Endothelial cell of umbilical vein (primary cell): ENCODE measurements at regions not wholly inside any gene's neighbourhood (a gene's known extent, or its start where the extent isn't known, plus 50 kb on each side); places are given as distances from the start of the nearest gene placed in this dataset.

Source experiments
- BruUV-seq: library from RNA; stranded (reverse); fragments of 400-500 nt; replicated peaks from 2 replicates; lab custom pipeline; 2021; lab: Mats Ljungman, UMichigan
- CTCF ChIA-PET: fragments of 300-600, 350-600 bp; sonication (Branson Sonifier 250); formaldehyde crosslinking; loops from one replicate; lab custom pipeline; 2021; ENCODE audit warnings: antibody characterized with exemption, inconsistent platforms; lab: Charles Lee
- POLR2A ChIA-PET: fragments of 300-600, 350-600 bp; sonication (Branson Sonifier 250); formaldehyde crosslinking; loops from one replicate; lab custom pipeline; 2021; ENCODE audit warnings: antibody characterized with exemption, inconsistent platforms; lab: Charles Lee
- DNase-seq: peaks from one replicate; pipeline ENCODE4 v3.0.0-alpha.2; 2011; ENCODE audit warnings: low read depth, low spot score
- FAIRE-seq: peaks from 2 replicates; lab custom pipeline; 2011; peaks lifted over from hg19 to GRCh38; lab: Jason Lieb, UNC
- H2AFZ ChIP-seq: 2 replicates; pipeline ENCODE4 v1.6.0; 2012; ENCODE audit warnings: low read depth, low read length, control low read depth, inconsistent platforms
- H3K27ac ChIP-seq: 2 replicates; pipeline ENCODE4 v1.5.1; 2011; ENCODE audit warnings: low read depth, mild to moderate bottlenecking, control low read depth, low read length, moderate library complexity; ENCODE audit not compliant: insufficient read depth
- H3K27me3 ChIP-seq, 2 experiments: 2 replicates each; pipeline versions ENCODE4 v1.6.0 to v1.6.1; 2011; ENCODE audit warnings: low read length in 2 of 2, mixed read lengths in 1 of 2; ENCODE audit not compliant: control insufficient read depth in 2 of 2, insufficient read depth in 2 of 2
- H3K36me3 ChIP-seq, 2 experiments: 2 replicates in 1 of 2; 3 replicates in 1 of 2; pipeline ENCODE4 v1.5.1; 2011; ENCODE audit warnings: low read length in 2 of 2, mild to moderate bottlenecking in 1 of 2, moderate library complexity in 1 of 2; ENCODE audit not compliant: control insufficient read depth in 2 of 2, insufficient read depth in 2 of 2; ENCODE audit errors: extremely low read depth in 1 of 2
- H3K4me1 ChIP-seq: 3 replicates; pipeline ENCODE4 v1.5.1; 2011; ENCODE audit warnings: mild to moderate bottlenecking, low read length; ENCODE audit not compliant: control insufficient read depth, insufficient read depth; ENCODE audit errors: extremely low read depth
- H3K4me2 ChIP-seq: 2 replicates; pipeline ENCODE4 v1.6.1; 2011; ENCODE audit warnings: low read length, control low read depth, mixed read lengths; ENCODE audit not compliant: insufficient read depth
- H3K4me3 ChIP-seq, 3 experiments: fragments of 200-600 bp in 1 of 3; sonication (generic), shearing (Covaris generic) in 1 of 3; replicated peaks in 1 of 3; 2 replicates each; pipeline ENCODE4 v1.5.1; 2011 to 2016; ENCODE audit warnings: control low read depth in 3 of 3, low read length in 3 of 3, mild to moderate bottlenecking in 2 of 3, inconsistent platforms in 1 of 3, low read depth in 1 of 3, moderate library complexity in 1 of 3; ENCODE audit not compliant: insufficient read depth in 1 of 3
- H3K79me2 ChIP-seq: 2 replicates; pipeline ENCODE4 v1.6.0; 2012; ENCODE audit warnings: low read length, inconsistent platforms; ENCODE audit not compliant: control insufficient read depth, insufficient read depth
- H3K9ac ChIP-seq: replicated peaks from 2 replicates; pipeline ENCODE3; 2011; ENCODE audit warnings: low read length, control low read depth; ENCODE audit not compliant: insufficient read depth; ENCODE audit errors: extremely low read depth
- H3K9me1 ChIP-seq: replicated peaks from 3 replicates; pipeline ENCODE4 v1.6.0; 2011; ENCODE audit warnings: mild to moderate bottlenecking, low read length; ENCODE audit not compliant: control insufficient read depth, insufficient read depth; ENCODE audit errors: extremely low read depth
- H3K9me3 ChIP-seq: replicated peaks from 2 replicates; pipeline ENCODE4 v1.5.1; 2012; ENCODE audit warnings: low read length, inconsistent platforms; ENCODE audit not compliant: control insufficient read depth, insufficient read depth
- H4K20me1 ChIP-seq: replicated peaks from 2 replicates; pipeline ENCODE3; 2011; ENCODE audit warnings: mild to moderate bottlenecking, low read length; ENCODE audit not compliant: control insufficient read depth, insufficient read depth; ENCODE audit errors: extremely low read depth
- CTCF ChIP-seq, 2 donors: IDR thresholded peaks; 1 replicate in 1 of 2; 2 replicates in 1 of 2; pipeline ENCODE4 v1.5.1; 2011; ENCODE audit warnings: low read length in 2 of 2, mild to moderate bottlenecking in 2 of 2, moderate library complexity in 2 of 2, control low read depth in 1 of 2, inconsistent platforms in 1 of 2, low read depth in 1 of 2; ENCODE audit not compliant: insufficient read depth in 1 of 2; ENCODE audit errors: extremely low read depth in 1 of 2
- EZH2 ChIP-seq: IDR thresholded peaks from 2 replicates; pipeline ENCODE4 v1.6.1; 2012; ENCODE audit warnings: borderline replicate concordance, low read depth, mild to moderate bottlenecking, moderate library complexity, low read length, inconsistent platforms; ENCODE audit not compliant: severe bottlenecking
- FOS ChIP-seq: IDR thresholded peaks from 2 replicates; pipeline ENCODE4 v1.6.1; 2011; ENCODE audit warnings: mild to moderate bottlenecking, low read length, moderate library complexity, borderline replicate concordance; ENCODE audit not compliant: insufficient read depth
- GATA2 ChIP-seq: IDR thresholded peaks from 2 replicates; pipeline ENCODE4 v1.7.0; 2011; ENCODE audit warnings: low read depth, mild to moderate bottlenecking, moderate library complexity, mixed read lengths, low read length; ENCODE audit not compliant: insufficient read length, insufficient read depth
- JUN ChIP-seq: IDR thresholded peaks from 2 replicates; pipeline ENCODE4 v1.6.1; 2011; ENCODE audit warnings: borderline replicate concordance, low read depth; ENCODE audit not compliant: insufficient read length, insufficient read depth
- MAX ChIP-seq: IDR thresholded peaks from 2 replicates; pipeline ENCODE4 v1.6.1; 2011; ENCODE audit not compliant: insufficient read depth, insufficient read length
- MYC ChIP-seq: IDR thresholded peaks from one replicate; pipeline ENCODE4 v1.6.1; 2011; ENCODE audit warnings: mild to moderate bottlenecking, low read depth, low read length
- POLR2A ChIP-seq: IDR thresholded peaks from 2 replicates; pipeline ENCODE4 v1.6.1; 2012; ENCODE audit warnings: low read depth, mild to moderate bottlenecking, control low read depth, low read length
- POLR2AphosphoS5 ChIP-seq: IDR thresholded peaks from 2 replicates; pipeline ENCODE4 v1.6.1; 2012; ENCODE audit warnings: low read depth, mild to moderate bottlenecking, control low read depth, low read length, moderate library complexity; ENCODE audit not compliant: insufficient read depth
- dilution Hi-C: fragments of 300-500 bp; cut with MboI; formaldehyde crosslinking; loops from one replicate; pipeline ENCODE4 v1.15.0; 2019; ENCODE audit warnings: low sequenced_read_pairs; ENCODE audit not compliant: extremely low pct_ligation_motif_present
- intact Hi-C: fragments of 100-400 bp; cut with micrococcal nuclease; formaldehyde crosslinking; loops from one replicate; pipeline ENCODE4 v1.10.0; 2022

GRCh38 chr2:58709687-58710354, 468.7 kb upstream of the FANCL start:
- no peak for FAIRE-seq
- POLR2A ChIA-PET = no interaction called here

More at GRCh38 chr2:58709687-58710354, 468.7 kb upstream of the FANCL start:
- dilution Hi-C loops = no loop called here
- Histone ChIP-seq H3K4me2 (no peak overlapping the region), H3K36me3 (no peaks in the 10 kb centered on the region), H4K20me1 (no peaks in the 10 kb centered on the region), H2AFZ (no peak overlapping the region), H3K27me3 (peaks cover 0 to 5% of the 10 kb centered on the region in 2 experiments), H3K9me3 (no peaks in the 10 kb centered on the region), H3K27ac (no peak overlapping the region), H3K4me3 (no peak overlapping the region), H3K4me1 (no peaks in the 10 kb centered on the region), H3K9me1 (no peaks in the 10 kb centered on the region), H3K79me2 (no peaks in the 10 kb centered on the region), H3K9ac (no peak overlapping the region)
- no peak for TF ChIP-seq POLR2A
- TF ChIP-seq GATA2 = no peak
- TF ChIP-seq JUN = no peak
- TF ChIP-seq EZH2 = no peak
- TF ChIP-seq POLR2AphosphoS5 = no peak
- no peak for TF ChIP-seq FOS
- no peak for TF ChIP-seq CTCF (IDR thresholded peaks at IDR 0.05; ENCODE audit: extremely low read depth in 1 of 2, insufficient read depth in 1 of 2, low read depth in 1 of 2, low read length in 2 of 2)
- TF ChIP-seq MYC = no peak
- no peak for TF ChIP-seq MAX
- CTCF ChIA-PET = interaction anchor here (1.1 kb wide), 1 partner anchor 18 kb away, joined by 3 read pairs; no protein-coding TSS in a partner anchor
- BruUV-seq = no TSS peak
- intact Hi-C loops = no loop called here
- no peak for DNase-seq
